ENCODE measurements at regions not wholly inside any gene's neighbourhood (a gene's known extent, or its start where the extent isn't known, plus 50 kb on each side); places are given as distances from the start of the nearest gene placed in this dataset.

DNA sequence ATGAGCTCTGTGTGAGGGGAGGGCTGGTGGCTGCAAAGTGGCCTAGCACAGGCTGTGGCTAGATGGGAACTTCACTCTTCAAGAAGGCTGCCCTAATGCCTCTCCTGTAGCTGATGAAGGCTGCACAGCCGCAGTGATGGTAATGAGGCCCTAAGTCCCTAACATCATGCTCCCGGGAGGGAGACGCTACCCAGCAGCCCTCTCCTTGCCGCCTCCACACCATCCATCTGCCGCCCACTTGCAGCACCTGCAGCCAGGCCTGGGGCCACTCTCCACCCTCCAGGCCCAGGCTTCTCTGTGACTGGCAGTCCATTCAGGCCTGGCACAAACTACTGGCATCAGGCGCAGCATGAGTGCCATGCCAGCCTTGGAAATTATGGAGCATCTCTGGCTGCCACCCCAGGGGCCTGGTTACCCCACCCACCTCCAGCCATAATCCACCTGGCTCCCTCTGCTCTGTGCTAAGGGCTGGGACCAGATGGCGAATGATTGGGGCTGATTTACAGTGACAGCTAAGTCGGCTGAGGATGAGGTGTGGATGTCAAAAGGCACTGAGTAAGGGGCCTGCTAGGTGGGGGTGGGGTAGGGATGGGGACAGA lies 284.2 kb downstream of the LRFN2 start:
- peak; percentile 68 for DNase-seq
- no peak for TF ChIP-seq CTCF (IDR thresholded peaks at IDR 0.05; ENCODE audit: partially characterized antibody, unreplicated experiment)
- Mint-ChIP-seq H3K9me3 (ENCODE audit: unreplicated experiment) (peaks cover 7% of the 10 kb centered on the region), H3K36me3 (ENCODE audit: unreplicated experiment) (peaks cover 6% of the 10 kb centered on the region), H3K27ac (ENCODE audit: unreplicated experiment) (peak overlapping the region; percentile 41), H3K4me1 (ENCODE audit: low read depth, unreplicated experiment) (no peaks in the 10 kb centered on the region), H3K27me3 (ENCODE audit: unreplicated experiment) (peaks cover 5% of the 10 kb centered on the region), H3K4me3 (ENCODE audit: unreplicated experiment) (no peak overlapping the region)

DNA sequence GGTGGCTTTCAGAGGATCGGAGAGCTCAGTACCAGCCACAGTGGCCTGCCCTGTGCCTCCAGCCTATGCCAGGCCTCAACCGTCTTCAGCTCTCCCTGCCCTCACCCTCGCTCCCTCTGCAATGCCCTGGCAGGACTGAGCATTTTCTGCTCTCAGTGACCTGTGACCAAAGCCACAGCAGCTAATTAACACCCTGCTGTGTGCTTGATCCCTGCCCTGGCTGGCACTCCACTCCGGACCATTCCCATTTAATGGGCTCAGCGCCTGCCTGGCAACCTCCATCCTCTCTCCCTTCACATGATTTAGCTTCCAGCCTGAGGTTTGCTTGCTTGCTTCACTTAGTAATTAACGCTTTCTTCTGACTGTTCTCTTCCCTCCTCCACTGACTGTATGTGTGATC lies 287.5 kb downstream of the LRFN2 start:
- DNase-seq, result no peak
- H3K27me3 Mint-ChIP-seq (ENCODE audit: unreplicated experiment), result peaks cover 5% of the 10 kb centered on the region
- H3K27ac Mint-ChIP-seq (ENCODE audit: unreplicated experiment), result no peak overlapping the region
- H3K4me3 Mint-ChIP-seq (ENCODE audit: unreplicated experiment), result no peak overlapping the region
- H3K4me1 Mint-ChIP-seq (ENCODE audit: low read depth, unreplicated experiment), result no peaks in the 10 kb centered on the region
- H3K36me3 Mint-ChIP-seq (ENCODE audit: unreplicated experiment), result peaks cover 6% of the 10 kb centered on the region
- H3K9me3 Mint-ChIP-seq (ENCODE audit: unreplicated experiment), result peaks cover 5% of the 10 kb centered on the region
- TF ChIP-seq CTCF (IDR thresholded peaks at IDR 0.05; ENCODE audit: partially characterized antibody, unreplicated experiment), result no peak

GRCh38 chr6:40298207-40298606 lies 289.0 kb downstream of the LRFN2 start:
- no peak for TF ChIP-seq CTCF (IDR thresholded peaks at IDR 0.05; ENCODE audit: partially characterized antibody, unreplicated experiment)
- no peak for DNase-seq
- no peak overlapping the region for H3K27ac Mint-ChIP-seq (ENCODE audit: unreplicated experiment)
- peaks cover 3% of the 10 kb centered on the region for H3K27me3 Mint-ChIP-seq (ENCODE audit: unreplicated experiment)
- peaks cover 6% of the 10 kb centered on the region for H3K36me3 Mint-ChIP-seq (ENCODE audit: unreplicated experiment)
- peaks cover 7% of the 10 kb centered on the region for H3K9me3 Mint-ChIP-seq (ENCODE audit: unreplicated experiment)
- no peak overlapping the region for H3K4me3 Mint-ChIP-seq (ENCODE audit: unreplicated experiment)
- H3K4me1 Mint-ChIP-seq (ENCODE audit: low read depth, unreplicated experiment), result peaks cover 5% of the 10 kb centered on the region

DNA sequence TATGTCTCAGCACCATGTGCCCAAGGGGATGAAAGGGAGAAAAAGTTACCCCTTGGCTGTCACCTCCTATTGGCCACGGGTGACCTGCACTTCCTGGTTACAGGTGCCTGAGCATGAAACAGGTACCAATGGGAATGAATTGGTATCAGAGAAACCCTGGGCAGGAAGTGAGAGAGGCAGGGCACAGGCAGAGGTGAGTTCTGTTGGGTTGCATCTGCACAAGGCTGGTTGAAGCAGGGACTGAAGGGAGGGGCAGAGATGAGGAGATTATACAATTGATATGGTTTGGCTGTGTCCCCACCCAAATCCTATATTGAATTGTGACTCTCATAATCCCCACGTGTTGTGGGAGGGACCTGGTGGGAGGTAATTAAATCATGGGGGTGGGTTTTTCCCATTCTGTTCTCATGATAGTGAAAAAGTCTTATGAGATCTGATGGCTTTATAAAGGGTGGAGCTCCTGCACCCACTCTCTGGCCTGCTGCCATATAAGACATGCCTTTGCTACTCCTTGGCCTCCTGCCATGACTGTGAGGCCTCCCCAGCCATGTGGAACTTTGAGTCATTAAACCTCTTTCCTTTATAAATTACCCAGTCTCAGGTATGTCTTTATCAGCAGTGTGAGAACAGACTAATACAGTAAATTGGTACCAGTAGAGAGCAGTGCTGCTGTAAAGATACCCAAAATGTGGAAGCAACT lies 291.8 kb downstream of the LRFN2 start:
- peaks cover 2% of the 10 kb centered on the region for H3K27me3 Mint-ChIP-seq (ENCODE audit: unreplicated experiment)
- DNase-seq, result no peak
- TF ChIP-seq CTCF (IDR thresholded peaks at IDR 0.05; ENCODE audit: partially characterized antibody, unreplicated experiment), result no peak

GRCh38 chr6:40293460-40294185 lies 293.5 kb downstream of the LRFN2 start:
- Mint-ChIP-seq H3K4me1 (ENCODE audit: low read depth, unreplicated experiment) (peaks cover 8% of the 10 kb centered on the region), H3K9me3 (ENCODE audit: unreplicated experiment) (peaks cover 3% of the 10 kb centered on the region), H3K27me3 (ENCODE audit: unreplicated experiment) (peaks cover 2% of the 10 kb centered on the region), H3K27ac (ENCODE audit: unreplicated experiment) (no peak overlapping the region), H3K4me3 (ENCODE audit: unreplicated experiment) (no peak overlapping the region), H3K36me3 (ENCODE audit: unreplicated experiment) (no peaks in the 10 kb centered on the region)
- no peak for TF ChIP-seq CTCF (IDR thresholded peaks at IDR 0.05; ENCODE audit: partially characterized antibody, unreplicated experiment)
- DNase-seq, result no peak

More for the DNA sequence above, 291.8 kb downstream of the LRFN2 start:
- Mint-ChIP-seq H3K4me3 (ENCODE audit: unreplicated experiment) (no peak overlapping the region), H3K27ac (ENCODE audit: unreplicated experiment) (no peak overlapping the region), H3K36me3 (ENCODE audit: unreplicated experiment) (peaks cover 6% of the 10 kb centered on the region), H3K4me1 (ENCODE audit: low read depth, unreplicated experiment) (peaks cover 8% of the 10 kb centered on the region), H3K9me3 (ENCODE audit: unreplicated experiment) (peaks cover 3% of the 10 kb centered on the region)
